H4 (cell line): ENCODE measurements at regions not wholly inside any gene's neighbourhood (a gene's known extent, or its start where the extent isn't known, plus 50 kb on each side); places are given as distances from the start of the nearest gene placed in this dataset.
"Not testable (repeated sequence)": the region's sequence is repeated elsewhere in the genome, so short reads cannot be mapped to it uniquely, and the experiment has no call there.

Experiments used
- DNase-seq: peaks from one replicate; pipeline ENCODE4 v3.0.0-alpha.2; 2015; ENCODE audit warnings: low spot score

DNA sequence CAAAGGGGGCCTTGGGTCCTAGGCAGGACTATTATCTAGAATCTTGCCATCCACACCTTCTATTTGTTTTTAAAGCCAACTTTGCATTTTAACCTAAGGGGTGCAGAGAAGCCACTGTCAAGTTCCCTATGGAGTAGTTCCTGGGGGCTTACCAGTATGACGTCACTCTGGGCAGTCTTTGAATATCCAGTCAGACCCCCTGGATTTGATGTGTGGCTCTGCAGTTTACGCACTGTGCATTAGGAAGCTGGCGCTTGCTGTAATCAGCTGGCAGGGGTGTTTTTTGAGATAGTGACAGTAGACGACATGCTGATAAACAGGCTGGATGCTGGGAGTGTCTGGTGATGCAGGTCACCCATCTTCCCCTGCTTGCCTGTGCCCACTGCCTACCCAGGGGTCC lies 892.7 kb upstream of the ZNF722 start:
- no peak for DNase-seq

DNA sequence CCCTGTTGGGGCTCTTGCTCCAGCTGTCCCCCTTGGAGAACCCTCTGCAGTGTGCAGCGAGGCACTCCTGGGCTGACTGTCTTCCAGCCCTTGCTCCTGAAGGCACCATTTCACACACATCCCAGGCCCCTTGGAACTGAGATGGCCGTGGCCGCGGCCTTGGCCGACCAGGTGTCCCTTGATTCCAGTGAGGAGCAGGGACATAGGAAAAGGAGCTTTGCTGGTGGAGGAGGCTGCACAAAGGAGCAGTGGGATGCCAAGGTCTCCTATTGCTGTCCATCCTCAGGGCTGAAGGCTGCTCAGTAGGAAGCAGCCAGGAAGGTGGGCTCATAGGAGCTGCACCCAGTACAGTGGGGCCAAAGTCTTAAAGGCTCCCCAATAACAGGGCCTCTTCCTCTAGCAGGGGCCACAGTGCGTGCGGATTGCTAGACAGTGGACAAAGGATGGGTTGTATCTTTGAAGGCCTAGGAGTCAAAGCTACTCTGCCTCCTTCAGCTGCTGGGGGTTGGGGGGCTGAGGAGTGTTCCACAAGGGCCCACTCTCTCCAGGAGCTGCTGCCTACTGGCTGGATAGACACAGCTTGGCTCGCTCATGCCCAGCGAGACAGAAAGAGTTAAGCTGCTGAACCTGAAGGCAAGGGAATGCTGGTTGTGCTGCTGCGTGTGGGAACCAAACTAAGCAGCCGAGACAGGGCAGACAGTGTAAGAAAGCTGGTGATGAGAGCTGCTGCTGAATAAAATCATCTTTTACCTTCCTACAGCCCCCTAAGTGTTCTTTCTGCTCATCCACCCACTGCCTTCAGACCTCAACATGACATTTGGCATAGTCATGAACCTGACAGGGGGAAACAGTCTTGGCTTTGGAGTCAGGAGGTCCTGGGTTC lies 891.9 kb upstream of the ZNF722 start:
- no peak for DNase-seq

DNA sequence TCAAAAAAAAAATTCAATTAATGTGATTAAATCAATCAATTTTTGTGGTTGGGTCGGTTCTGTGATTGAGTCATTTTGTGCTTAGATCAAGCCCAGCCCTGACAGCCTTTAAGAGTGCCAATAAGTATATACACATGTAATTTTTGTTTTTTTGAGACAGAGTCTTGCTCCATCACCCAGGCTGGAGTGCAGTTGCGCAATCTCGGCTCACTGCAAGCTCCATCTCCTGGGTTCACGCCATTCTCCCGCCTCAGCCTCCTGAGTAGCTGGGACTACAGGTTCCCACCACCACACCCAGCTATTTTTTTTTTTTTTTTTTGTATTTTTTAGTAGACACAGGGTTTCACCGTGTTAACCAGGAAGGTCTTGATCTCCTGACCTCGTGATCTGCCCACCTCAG lies 887.1 kb upstream of the ZNF722 start:
- not testable (repeated sequence) for DNase-seq

DNA sequence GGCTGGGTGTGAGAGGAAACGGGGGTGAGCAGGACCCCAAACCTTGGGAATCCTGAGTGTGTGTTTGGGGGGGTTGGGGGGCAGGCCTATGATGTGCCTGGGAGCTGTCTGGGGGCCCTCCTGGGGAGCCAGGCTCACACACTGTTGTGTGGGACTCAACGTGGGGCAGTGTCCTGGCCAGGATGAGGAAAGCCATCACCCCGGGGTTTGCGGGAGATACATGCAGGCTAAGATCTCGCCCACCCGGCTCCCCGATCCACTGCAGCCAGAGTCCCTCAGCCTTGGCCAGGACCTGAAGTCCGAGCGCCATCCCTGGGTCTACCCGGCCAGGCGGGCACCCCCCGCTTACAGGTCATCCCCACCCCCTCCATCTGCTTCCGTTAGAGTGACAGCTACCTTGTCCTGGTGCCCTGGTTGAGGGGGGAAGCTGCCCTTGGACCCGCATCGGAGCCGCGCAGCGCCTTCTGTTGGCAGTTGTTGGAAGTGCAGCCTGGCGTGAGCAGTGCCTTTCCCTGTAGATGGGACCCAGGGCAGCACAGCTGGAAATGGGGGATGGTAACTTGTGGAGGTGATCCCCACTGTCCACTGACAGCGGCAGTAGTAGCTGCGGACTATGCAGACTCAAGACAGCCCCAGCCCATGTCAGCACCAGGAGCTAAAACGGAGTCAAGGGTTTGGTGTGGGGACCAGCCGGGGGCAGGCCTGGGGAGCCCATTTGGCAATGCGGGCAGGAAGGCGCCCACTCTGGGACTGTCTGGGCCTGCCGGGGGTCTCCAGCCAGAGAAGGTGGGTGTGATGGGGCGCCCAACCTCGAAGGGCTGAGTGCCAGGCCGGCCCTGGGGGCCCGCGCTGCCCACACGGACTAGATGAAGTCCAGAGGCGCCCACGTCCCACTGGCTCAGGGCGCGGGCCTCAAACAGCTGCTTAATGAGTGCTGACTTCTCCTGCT lies 885.6 kb upstream of the ZNF722 start:
- DNase-seq = no peak

DNA sequence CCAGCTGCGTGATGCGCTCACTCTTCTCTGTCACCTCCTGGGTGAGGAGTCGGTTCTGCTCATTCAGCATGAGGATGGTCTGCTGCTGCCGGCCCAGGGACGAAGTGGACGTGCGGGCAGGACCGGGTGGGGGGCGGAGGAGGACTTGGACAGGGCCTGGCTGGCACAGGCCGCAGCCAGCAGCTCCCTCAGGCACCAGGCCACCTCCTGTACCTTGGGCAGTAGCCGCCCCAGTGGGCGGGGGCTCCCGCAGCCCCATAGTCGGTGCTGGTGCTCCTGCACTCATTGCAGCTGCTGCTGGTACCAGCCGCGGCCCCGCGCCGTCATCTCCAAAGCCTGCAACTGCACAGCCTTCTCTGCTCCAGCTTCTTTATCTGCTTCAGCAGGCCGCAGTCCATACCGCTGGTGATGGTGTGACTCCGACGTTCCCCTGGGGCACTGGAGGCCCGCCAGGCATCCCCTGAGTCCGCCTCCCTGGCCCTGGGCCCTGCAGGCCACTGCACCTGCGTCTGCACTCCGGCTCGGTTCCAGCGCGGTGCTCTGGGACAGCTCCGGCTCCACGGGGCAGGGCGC lies 884.9 kb upstream of the ZNF722 start:
- no peak for DNase-seq

DNA sequence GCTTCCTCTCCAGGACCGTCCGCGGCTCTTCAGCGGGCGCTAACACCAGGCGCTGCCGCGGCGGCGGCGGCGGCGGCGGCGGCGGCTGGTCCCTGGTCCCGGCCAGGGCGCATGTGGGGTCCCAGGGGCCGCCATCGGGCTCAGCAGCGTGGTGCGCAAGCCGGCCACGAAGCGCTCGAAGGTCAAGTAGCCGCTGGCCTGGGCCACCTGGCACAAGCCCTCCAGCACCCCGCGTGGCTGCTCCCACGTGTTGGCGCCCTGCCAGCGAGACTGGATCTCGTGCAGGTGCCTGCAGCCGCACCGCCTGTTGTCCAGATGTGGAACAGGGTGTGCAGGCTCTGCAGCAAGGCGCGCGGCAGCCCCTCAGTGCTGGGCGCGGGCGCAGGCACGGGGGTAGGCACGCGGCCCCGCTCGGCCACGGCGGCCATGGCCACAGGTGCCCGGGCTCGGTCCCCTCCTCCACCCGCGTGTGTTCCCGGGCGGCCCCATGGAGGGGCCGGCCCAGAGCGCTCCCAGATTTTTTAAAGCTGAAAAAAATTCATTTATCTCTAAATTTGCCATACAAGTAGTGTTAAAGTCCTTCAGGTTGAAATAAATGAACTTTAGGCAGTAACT lies 884.2 kb upstream of the ZNF722 start:
- no peak for DNase-seq
